SU-DHL-6 (cell line): ENCODE measurements at regions not wholly inside any gene's neighbourhood (a gene's known extent, or its start where the extent isn't known, plus 50 kb on each side); places are given as distances from the start of the nearest gene placed in this dataset.

Source experiments
- H2AFZ ChIP-seq: fragments of 200-600 bp; sonication (generic); 2 replicates; pipeline ENCODE4 v1.6.1; 2014; ENCODE audit warnings: low read depth, mild to moderate bottlenecking, moderate library complexity, mixed read lengths, antibody characterized with exemption, low read length; ENCODE audit not compliant: severe bottlenecking
- H3F3A ChIP-seq: fragments of 200-600 bp; shearing (Covaris generic); 2 replicates; pipeline ENCODE4 v1.6.0; 2016; ENCODE audit warnings: antibody characterized with exemption, mild to moderate bottlenecking; ENCODE audit not compliant: insufficient read depth
- H3K27ac ChIP-seq: fragments of 200-600 bp; sonication (generic); 2 replicates; pipeline ENCODE4 v1.5.1; 2016; ENCODE audit warnings: low read depth, mild to moderate bottlenecking, low read length, moderate library complexity, mixed read lengths
- H3K27me3 ChIP-seq: fragments of 200-600 bp; sonication (generic), shearing (Covaris generic); 2 replicates; pipeline ENCODE4 v1.6.0; 2014; ENCODE audit warnings: mild to moderate bottlenecking, low read length
- H3K36me3 ChIP-seq: fragments of 200-600 bp; sonication (generic); 2 replicates; pipeline ENCODE4 v1.6.1; 2014; ENCODE audit warnings: mild to moderate bottlenecking, low read length, mixed read lengths
- H3K4me2 ChIP-seq: fragments of 300-600, 200-600 bp; shearing (Covaris generic), sonication (generic); 2 replicates; pipeline ENCODE4 v1.6.0; 2014; ENCODE audit warnings: low read length, low read depth, mild to moderate bottlenecking; ENCODE audit not compliant: poor library complexity, severe bottlenecking
- H3K4me3 ChIP-seq: fragments of 200-600 bp; sonication (generic); 2 replicates; pipeline ENCODE4 v1.5.1; 2014; ENCODE audit warnings: antibody characterized with exemption, low read length, mild to moderate bottlenecking, mixed read lengths; ENCODE audit not compliant: insufficient read depth, poor library complexity, severe bottlenecking
- H3K79me2 ChIP-seq: fragments of 200-600 bp; sonication (generic); 2 replicates; pipeline ENCODE4 v1.6.1; 2014; ENCODE audit warnings: mild to moderate bottlenecking, low read length, moderate library complexity; ENCODE audit not compliant: insufficient read depth
- H3K9ac ChIP-seq: fragments of 200-600 bp; sonication (generic); 2 replicates; pipeline ENCODE4 v1.7.0; 2014; ENCODE audit warnings: mild to moderate bottlenecking, low read length
- H3K9me2 ChIP-seq: fragments of 200-600 bp; sonication (generic); replicated peaks from 2 replicates; pipeline ENCODE4 v1.6.1; 2014; ENCODE audit warnings: low read length; ENCODE audit not compliant: insufficient read depth
- H3K9me3 ChIP-seq: fragments of 200-600 bp; sonication (generic); 2 replicates; pipeline ENCODE4 v1.6.1; 2014; ENCODE audit warnings: low read length, mixed read lengths; ENCODE audit not compliant: insufficient read depth
- H4K20me1 ChIP-seq: fragments of 200-600 bp; sonication (generic); 2 replicates; pipeline ENCODE4 v1.6.1; 2014; ENCODE audit warnings: low read depth, mild to moderate bottlenecking, antibody characterized with exemption, low read length, moderate library complexity, mixed read lengths
- CTCF ChIP-seq: fragments of 200-600 bp; sonication (generic); IDR thresholded peaks from one replicate; pipeline ENCODE4 v1.5.1; 2017; ENCODE audit warnings: antibody characterized with exemption, mild to moderate bottlenecking, low read length, moderate library complexity; ENCODE audit not compliant: insufficient read depth, poor library complexity, severe bottlenecking
- EZH2phosphoT487 ChIP-seq: fragments of 200-600 bp; sonication (generic), shearing (Covaris generic); conservative IDR thresholded peaks from 2 replicates; pipeline ENCODE4 v1.6.1; 2018; ENCODE audit warnings: mild to moderate bottlenecking, antibody characterized with exemption, low read length, moderate library complexity, mixed read lengths

- H4K20me1 ChIP-seq, result no peaks in the 10 kb centered on the region
- no peak overlapping the region for H3K27ac ChIP-seq
- no peaks in the 10 kb centered on the region for H3K9me3 ChIP-seq
- H3K4me3 ChIP-seq, result no peak overlapping the region
- H3K4me2 ChIP-seq, result no peak overlapping the region
- no peaks in the 10 kb centered on the region for H3K27me3 ChIP-seq
- H3F3A ChIP-seq, result no peaks in the 10 kb centered on the region
- H3K79me2 ChIP-seq, result no peaks in the 10 kb centered on the region
- no peak for TF ChIP-seq CTCF
- TF ChIP-seq EZH2phosphoT487, result no peak
- no peak overlapping the region for H2AFZ ChIP-seq
- no peaks in the 10 kb centered on the region for H3K9me2 ChIP-seq
- H3K36me3 ChIP-seq, result no peaks in the 10 kb centered on the region
- no peak overlapping the region for H3K9ac ChIP-seq
These were observed 303.9 kb upstream of the GATB start for GRCh38 chr4:152064753-152065152.

GRCh38 chr4:152064282-152064681 lies 303.5 kb upstream of the GATB start:
- Histone ChIP-seq H3K4me2 (no peak overlapping the region), H2AFZ (no peak overlapping the region), H3F3A (no peaks in the 10 kb centered on the region), H3K27me3 (no peaks in the 10 kb centered on the region), H3K36me3 (no peaks in the 10 kb centered on the region), H3K9me2 (no peaks in the 10 kb centered on the region), H3K79me2 (no peaks in the 10 kb centered on the region), H3K9me3 (no peaks in the 10 kb centered on the region), H3K27ac (no peak overlapping the region), H3K4me3 (no peak overlapping the region), H4K20me1 (no peaks in the 10 kb centered on the region), H3K9ac (no peak overlapping the region)
- no peak for TF ChIP-seq CTCF
- TF ChIP-seq EZH2phosphoT487, result no peak

- Histone ChIP-seq H3K9ac (no peak overlapping the region), H3K4me2 (no peak overlapping the region), H3K79me2 (no peaks in the 10 kb centered on the region), H3K27ac (no peak overlapping the region), H3F3A (no peaks in the 10 kb centered on the region), H3K9me2 (no peaks in the 10 kb centered on the region), H3K27me3 (no peaks in the 10 kb centered on the region; the same call in 1 of the 2 replicates), H3K9me3 (no peaks in the 10 kb centered on the region), H2AFZ (no peak overlapping the region), H3K36me3 (no peaks in the 10 kb centered on the region), H4K20me1 (no peaks in the 10 kb centered on the region), H3K4me3 (no peak overlapping the region)
- no peak for TF ChIP-seq CTCF
- no peak for TF ChIP-seq EZH2phosphoT487
These were observed 302.9 kb upstream of the GATB start for GRCh38 chr4:152063621-152064240.
